ENCODE measurements at regions not wholly inside any gene's neighbourhood (a gene's known extent, or its start where the extent isn't known, plus 50 kb on each side); places are given as distances from the start of the nearest gene placed in this dataset.

- no peaks in the 10 kb centered on the region for H3K36me3 Mint-ChIP-seq (ENCODE audit: low read depth)
- no peak overlapping the region for H3K27ac Mint-ChIP-seq
- H3K4me3 Mint-ChIP-seq = no peak overlapping the region
- no peaks in the 10 kb centered on the region for H3K4me1 Mint-ChIP-seq (ENCODE audit: low read depth)
- intact Hi-C loops (cut with micrococcal nuclease) = no loop called here
- peaks cover 9% of the 10 kb centered on the region for H3K9me3 Mint-ChIP-seq
- no peaks in the 10 kb centered on the region for H3K27me3 Mint-ChIP-seq
Measured at GRCh38 chr2:220134756-220135534, 507.5 kb downstream of the SLC4A3 start.

- Mint-ChIP-seq H3K4me3 (no peak overlapping the region), H3K9me3 (peaks cover 26% of the 10 kb centered on the region), H3K27me3 (no peaks in the 10 kb centered on the region), H3K27ac (no peak overlapping the region), H3K4me1 (ENCODE audit: low read depth) (no peaks in the 10 kb centered on the region), H3K36me3 (ENCODE audit: low read depth) (no peaks in the 10 kb centered on the region)
- intact Hi-C loops (cut with micrococcal nuclease) = no loop called here
Measured at GRCh38 chr2:220143336-220143735, 515.9 kb downstream of the SLC4A3 start.

GRCh38 chr2:220144411-220144810, 517.0 kb downstream of the SLC4A3 start:
- Mint-ChIP-seq H3K36me3 (ENCODE audit: low read depth) (no peaks in the 10 kb centered on the region), H3K4me3 (no peak overlapping the region), H3K4me1 (ENCODE audit: low read depth) (no peaks in the 10 kb centered on the region), H3K27ac (no peak overlapping the region), H3K9me3 (peaks cover 26% of the 10 kb centered on the region), H3K27me3 (no peaks in the 10 kb centered on the region)
- intact Hi-C loops (cut with micrococcal nuclease) = no loop called here

GRCh38 chr2:220147161-220148038, 520.0 kb downstream of the SLC4A3 start:
- H3K4me1 Mint-ChIP-seq (ENCODE audit: low read depth) = no peaks in the 10 kb centered on the region
- intact Hi-C loops (cut with micrococcal nuclease) = no loop called here
- H3K36me3 Mint-ChIP-seq (ENCODE audit: low read depth) = no peaks in the 10 kb centered on the region
- no peaks in the 10 kb centered on the region for H3K27me3 Mint-ChIP-seq
- H3K9me3 Mint-ChIP-seq = peaks cover 26% of the 10 kb centered on the region
- no peak overlapping the region for H3K4me3 Mint-ChIP-seq
- no peak overlapping the region for H3K27ac Mint-ChIP-seq

- intact Hi-C loops (cut with micrococcal nuclease) = no loop called here
- H3K27ac Mint-ChIP-seq = no peak overlapping the region
- H3K36me3 Mint-ChIP-seq (ENCODE audit: low read depth) = no peaks in the 10 kb centered on the region
- H3K4me3 Mint-ChIP-seq = no peak overlapping the region
- no peaks in the 10 kb centered on the region for H3K4me1 Mint-ChIP-seq (ENCODE audit: low read depth)
- no peaks in the 10 kb centered on the region for H3K27me3 Mint-ChIP-seq
- H3K9me3 Mint-ChIP-seq = peaks cover 15% of the 10 kb centered on the region
Measured at GRCh38 chr2:220148471-220149248, 521.2 kb downstream of the SLC4A3 start.

GRCh38 chr2:220151341-220151740, 523.9 kb downstream of the SLC4A3 start:
- Mint-ChIP-seq H3K36me3 (ENCODE audit: low read depth) (no peaks in the 10 kb centered on the region), H3K9me3 (peaks cover 3% of the 10 kb centered on the region), H3K4me1 (ENCODE audit: low read depth) (no peaks in the 10 kb centered on the region), H3K4me3 (no peak overlapping the region), H3K27me3 (no peaks in the 10 kb centered on the region), H3K27ac (no peak overlapping the region)
- intact Hi-C loops (cut with micrococcal nuclease) = no loop called here

GRCh38 chr2:220152281-220152935, 525.0 kb downstream of the SLC4A3 start:
- intact Hi-C loops (cut with micrococcal nuclease) = no loop called here
- Mint-ChIP-seq H3K9me3 (no peaks in the 10 kb centered on the region), H3K27me3 (no peaks in the 10 kb centered on the region), H3K4me1 (ENCODE audit: low read depth) (no peaks in the 10 kb centered on the region), H3K4me3 (no peak overlapping the region), H3K36me3 (ENCODE audit: low read depth) (no peaks in the 10 kb centered on the region), H3K27ac (no peak overlapping the region)

- intact Hi-C loops (cut with micrococcal nuclease) = no loop called here
- no peak overlapping the region for H3K4me3 Mint-ChIP-seq
- H3K9me3 Mint-ChIP-seq = no peaks in the 10 kb centered on the region
- no peak overlapping the region for H3K27ac Mint-ChIP-seq
- H3K4me1 Mint-ChIP-seq (ENCODE audit: low read depth) = no peaks in the 10 kb centered on the region
- H3K36me3 Mint-ChIP-seq (ENCODE audit: low read depth) = no peaks in the 10 kb centered on the region
- no peaks in the 10 kb centered on the region for H3K27me3 Mint-ChIP-seq
Measured at GRCh38 chr2:220153118-220153517, 525.7 kb downstream of the SLC4A3 start.

GRCh38 chr2:220154304-220154703, 526.9 kb downstream of the SLC4A3 start:
- Mint-ChIP-seq H3K4me1 (ENCODE audit: low read depth) (no peaks in the 10 kb centered on the region), H3K36me3 (ENCODE audit: low read depth) (no peaks in the 10 kb centered on the region), H3K9me3 (no peaks in the 10 kb centered on the region), H3K4me3 (no peak overlapping the region), H3K27ac (no peak overlapping the region), H3K27me3 (no peaks in the 10 kb centered on the region)
- intact Hi-C loops (cut with micrococcal nuclease) = no loop called here

GRCh38 chr2:220157312-220157711, 529.9 kb downstream of the SLC4A3 start:
- intact Hi-C loops (cut with micrococcal nuclease) = no loop called here
- no peaks in the 10 kb centered on the region for H3K4me1 Mint-ChIP-seq (ENCODE audit: low read depth)
- no peaks in the 10 kb centered on the region for H3K27me3 Mint-ChIP-seq
- H3K36me3 Mint-ChIP-seq (ENCODE audit: low read depth) = no peaks in the 10 kb centered on the region
- no peak overlapping the region for H3K4me3 Mint-ChIP-seq
- no peak overlapping the region for H3K27ac Mint-ChIP-seq
- H3K9me3 Mint-ChIP-seq = no peaks in the 10 kb centered on the region

- Mint-ChIP-seq H3K27me3 (no peaks in the 10 kb centered on the region), H3K9me3 (no peaks in the 10 kb centered on the region), H3K27ac (no peak overlapping the region), H3K36me3 (ENCODE audit: low read depth) (no peaks in the 10 kb centered on the region), H3K4me1 (ENCODE audit: low read depth) (no peaks in the 10 kb centered on the region), H3K4me3 (no peak overlapping the region)
- intact Hi-C loops (cut with micrococcal nuclease) = no loop called here
Measured at GRCh38 chr2:220159738-220160137, 532.3 kb downstream of the SLC4A3 start.

GRCh38 chr2:220162320-220162719, 534.9 kb downstream of the SLC4A3 start:
- H3K27me3 Mint-ChIP-seq = no peaks in the 10 kb centered on the region
- H3K4me3 Mint-ChIP-seq = no peak overlapping the region
- no peak overlapping the region for H3K27ac Mint-ChIP-seq
- H3K36me3 Mint-ChIP-seq (ENCODE audit: low read depth) = no peaks in the 10 kb centered on the region
- intact Hi-C loops (cut with micrococcal nuclease) = no loop called here
- H3K4me1 Mint-ChIP-seq (ENCODE audit: low read depth) = no peaks in the 10 kb centered on the region
- H3K9me3 Mint-ChIP-seq = no peaks in the 10 kb centered on the region

- intact Hi-C loops (cut with micrococcal nuclease) = no loop called here
- Mint-ChIP-seq H3K36me3 (ENCODE audit: low read depth) (no peaks in the 10 kb centered on the region), H3K27ac (no peak overlapping the region), H3K4me3 (no peak overlapping the region), H3K9me3 (no peaks in the 10 kb centered on the region), H3K27me3 (no peaks in the 10 kb centered on the region), H3K4me1 (ENCODE audit: low read depth) (no peaks in the 10 kb centered on the region)
Measured at GRCh38 chr2:220163486-220163885, 536.1 kb downstream of the SLC4A3 start.
